Activated CD4-positive, alpha-beta T cell treated with anti-CD3 and anti-CD28 coated beads, Interleukin-10, Interleukin-2, amounts not matched to agents 100 ng/mL and 50 ng/mL, durations not matched to agents 16 hours and 8 hours (primary cell): ENCODE measurements at regions not wholly inside any gene's neighbourhood (a gene's known extent, or its start where the extent isn't known, plus 50 kb on each side); places are given as distances from the start of the nearest gene placed in this dataset.

Experiments
- DNase-seq: peaks from one replicate; pipeline ENCODE4 v3.0.0-alpha.2; 2020

GRCh38 chr4:79017481-79017880, 78.2 kb upstream of the PAQR3 start:
- no peak for DNase-seq

- no peak for DNase-seq
Measured at GRCh38 chr4:79016878-79017277, 77.6 kb upstream of the PAQR3 start.

DNA sequence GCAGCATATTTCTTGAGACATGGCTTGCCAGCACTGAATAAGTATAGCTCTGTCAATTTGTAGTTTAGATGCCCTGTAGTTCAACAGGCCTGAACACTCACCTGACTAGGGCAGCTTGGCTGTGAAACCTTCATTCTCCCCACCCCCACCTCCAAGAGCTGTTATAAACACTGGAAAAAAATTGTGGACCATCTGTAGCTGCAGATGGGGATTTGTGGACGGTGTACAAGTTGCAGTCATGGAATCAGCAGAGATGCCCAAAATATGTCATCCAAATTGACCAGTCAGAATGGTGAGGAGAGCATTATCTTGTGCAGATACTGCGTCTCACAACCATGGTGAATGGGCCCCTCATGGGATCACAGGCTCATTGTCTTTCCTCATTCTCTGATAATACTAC, 76.2 kb upstream of the PAQR3 start:
- DNase-seq: no peak

DNA sequence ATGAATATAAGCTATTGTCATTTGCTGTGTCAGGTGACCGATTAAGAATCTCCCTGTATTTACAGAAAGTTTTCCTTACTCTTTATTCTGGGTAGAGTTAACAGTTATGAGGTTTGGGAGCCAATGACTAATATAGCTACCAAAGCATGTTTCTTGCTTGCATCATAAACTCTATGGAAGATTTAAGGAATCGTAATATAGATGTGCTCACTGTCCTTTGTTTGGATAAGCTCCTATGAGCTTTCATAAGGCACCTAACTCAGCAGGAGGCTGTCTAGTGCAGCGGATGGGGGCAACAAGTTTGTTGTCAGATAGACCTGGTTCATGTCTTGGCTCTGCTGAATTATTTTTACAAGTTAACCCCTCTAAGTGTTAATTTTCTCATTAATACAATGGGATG, 75.0 kb upstream of the PAQR3 start:
- no peak for DNase-seq

DNA sequence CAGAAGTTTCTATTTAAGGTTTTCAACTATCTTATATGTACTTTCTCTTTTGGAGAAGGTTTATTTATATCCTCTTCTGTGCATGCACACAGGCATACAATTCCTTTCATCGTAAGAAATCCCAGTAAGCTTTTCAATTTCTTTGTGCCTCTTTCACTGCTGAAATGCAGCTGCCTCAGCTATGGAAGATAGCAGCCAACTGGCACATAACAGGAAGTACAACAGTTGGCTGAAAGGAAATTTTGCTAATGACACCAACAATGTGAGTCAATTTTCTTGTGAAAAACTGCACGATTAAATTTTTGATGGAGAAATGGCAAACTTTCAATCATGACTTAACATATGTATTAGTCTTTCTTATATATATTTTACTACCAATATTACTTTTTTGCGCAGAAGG, 74.5 kb upstream of the PAQR3 start:
- DNase-seq: no peak

DNA sequence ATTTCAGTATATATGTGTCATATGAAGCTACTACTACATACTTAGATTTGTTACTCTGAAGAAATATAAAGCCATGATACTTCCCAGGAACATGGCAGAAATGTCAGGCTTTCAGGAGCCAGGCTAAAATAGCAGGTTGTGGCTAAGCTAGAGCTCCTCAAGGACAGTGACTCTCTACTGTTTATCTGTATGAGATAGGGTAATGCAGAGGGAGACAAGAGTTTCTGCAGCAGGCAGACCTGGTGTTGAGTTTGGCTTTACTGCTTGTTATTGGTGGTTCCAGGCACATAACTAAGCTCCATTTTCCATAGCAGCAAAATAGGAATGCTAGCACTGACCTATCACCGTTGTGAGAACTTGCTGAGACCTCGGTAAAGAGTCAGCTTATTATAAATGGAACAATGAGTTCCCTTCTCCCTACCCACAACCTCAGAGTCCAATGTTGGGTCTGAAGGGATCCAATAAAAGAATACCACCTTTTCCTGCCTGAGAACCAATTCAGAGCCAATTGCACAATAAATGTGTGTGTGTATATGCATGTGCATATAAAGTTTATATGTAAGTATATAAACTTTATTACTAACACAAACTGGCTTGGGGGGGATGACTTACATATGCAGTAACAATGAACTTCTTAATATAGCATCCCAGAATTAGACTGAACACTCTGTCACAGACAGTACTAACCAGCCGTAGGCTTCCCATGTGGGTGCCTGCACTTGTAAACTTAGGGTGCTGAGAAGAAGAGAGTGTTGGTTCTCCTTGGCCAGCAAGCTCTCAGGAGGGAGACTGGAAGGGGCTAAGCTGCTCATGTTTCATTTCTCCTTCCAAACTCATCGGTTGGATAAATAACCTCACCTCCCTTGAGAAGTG, 51.9 kb upstream of the PAQR3 start:
- no peak for DNase-seq

DNA sequence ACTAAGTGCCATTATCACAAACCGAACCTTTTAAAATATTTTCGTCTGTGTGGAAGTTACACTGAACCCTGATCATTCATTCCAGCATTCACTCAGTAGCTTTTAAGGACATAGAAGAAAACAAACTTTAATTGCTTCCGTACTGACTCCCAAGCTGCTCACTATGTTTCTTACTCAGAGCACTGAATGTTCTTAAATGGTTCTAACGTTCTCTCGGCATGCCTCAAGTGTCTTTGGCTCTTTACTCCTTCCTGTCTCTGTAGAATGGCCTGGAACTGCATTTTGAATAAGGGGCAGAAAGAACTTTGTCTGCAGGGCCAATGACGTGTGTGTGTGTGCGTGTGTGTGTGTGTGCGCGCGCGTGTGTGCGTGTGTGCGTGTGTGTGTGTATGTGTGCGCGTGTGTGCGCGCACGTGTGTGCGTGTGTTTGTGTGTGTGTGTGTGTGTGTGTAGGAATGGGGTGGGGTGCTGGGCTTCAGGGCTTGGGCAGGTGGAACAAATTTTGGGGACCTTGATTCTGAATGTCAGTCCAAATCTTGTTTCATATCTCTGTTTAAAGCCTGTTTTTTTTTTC, 50.5 kb upstream of the PAQR3 start:
- DNase-seq: no peak
